NCI-H146 (cell line): ENCODE measurements at regions not wholly inside any gene's neighbourhood (a gene's known extent, or its start where the extent isn't known, plus 50 kb on each side); places are given as distances from the start of the nearest gene placed in this dataset.
"Not testable (repeated sequence)": the region's sequence is repeated elsewhere in the genome, so short reads cannot be mapped to it uniquely, and the experiment has no call there.

Source experiments
- DNase-seq: peaks from one replicate; lab custom pipeline; 2025; lab: John Stamatoyannopoulos, UW

GRCh38 chr16:35102780-35103403, 1643.5 kb downstream of the TP53TG3F start:
- DNase-seq = no peak

GRCh38 chr16:35111772-35112171, 1652.4 kb downstream of the TP53TG3F start:
- DNase-seq = not testable (repeated sequence)

GRCh38 chr16:35131429-35131828, 1672.0 kb downstream of the TP53TG3F start:
- DNase-seq = no peak

GRCh38 chr16:35134471-35134870, 1675.1 kb downstream of the TP53TG3F start:
- no peak for DNase-seq

GRCh38 chr16:35140293-35140986, 1681.0 kb downstream of the TP53TG3F start:
- no peak for DNase-seq

GRCh38 chr16:35141303-35141702, 1681.9 kb downstream of the TP53TG3F start:
- DNase-seq = no peak

GRCh38 chr16:35142147-35142808, 1682.9 kb downstream of the TP53TG3F start:
- DNase-seq = no peak

- no peak for DNase-seq
Measured at GRCh38 chr16:35142809-35143192, 1683.4 kb downstream of the TP53TG3F start.

- DNase-seq = no peak
Measured at GRCh38 chr16:35144212-35144932, 1685.0 kb downstream of the TP53TG3F start.

- DNase-seq = no peak
Measured at GRCh38 chr16:35146031-35146710, 1686.8 kb downstream of the TP53TG3F start.

GRCh38 chr16:35146723-35147458, 1687.5 kb downstream of the TP53TG3F start:
- DNase-seq = no peak

GRCh38 chr16:35147556-35148504, 1688.4 kb downstream of the TP53TG3F start:
- DNase-seq = no peak

GRCh38 chr16:35148748-35149147, 1689.3 kb downstream of the TP53TG3F start:
- no peak for DNase-seq

- DNase-seq = no peak
Measured at GRCh38 chr16:35149550-35149949, 1690.1 kb downstream of the TP53TG3F start.

GRCh38 chr16:35150805-35151312, 1691.4 kb downstream of the TP53TG3F start:
- no peak for DNase-seq

GRCh38 chr16:35152067-35152627, 1692.7 kb downstream of the TP53TG3F start:
- no peak for DNase-seq

GRCh38 chr16:35154627-35155026, 1695.2 kb downstream of the TP53TG3F start:
- no peak for DNase-seq

- not testable (repeated sequence) for DNase-seq
Measured at GRCh38 chr16:35157549-35157948, 1698.1 kb downstream of the TP53TG3F start.

- DNase-seq = not testable (repeated sequence)
Measured at GRCh38 chr16:35169324-35169723, 1709.9 kb downstream of the TP53TG3F start.
